HFF-Myc (cell line): ENCODE measurements at regions not wholly inside any gene's neighbourhood (a gene's known extent, or its start where the extent isn't known, plus 50 kb on each side); places are given as distances from the start of the nearest gene placed in this dataset.

ENCODE experiments used
- DNase-seq: peaks from one replicate; pipeline ENCODE4 v3.0.0-alpha.2; 2011; ENCODE audit warnings: low read depth; ENCODE audit errors: extremely low read depth
- H3K4me3 ChIP-seq: replicated peaks from 2 replicates; pipeline ENCODE4 v1.5.1; 2011; ENCODE audit warnings: low read depth, mild to moderate bottlenecking, control low read depth, low read length
- CTCF ChIP-seq: IDR thresholded peaks from 2 replicates; pipeline ENCODE4 v1.5.1; 2012; ENCODE audit warnings: mild to moderate bottlenecking, low read depth, low read length, control low read depth; ENCODE audit errors: missing control alignments

- no peak overlapping the region for H3K4me3 ChIP-seq
- no peak for TF ChIP-seq CTCF
- DNase-seq, result no peak
Measured at GRCh38 chr2:155315768-155316167, 617.3 kb downstream of the KCNJ3 start.

DNA sequence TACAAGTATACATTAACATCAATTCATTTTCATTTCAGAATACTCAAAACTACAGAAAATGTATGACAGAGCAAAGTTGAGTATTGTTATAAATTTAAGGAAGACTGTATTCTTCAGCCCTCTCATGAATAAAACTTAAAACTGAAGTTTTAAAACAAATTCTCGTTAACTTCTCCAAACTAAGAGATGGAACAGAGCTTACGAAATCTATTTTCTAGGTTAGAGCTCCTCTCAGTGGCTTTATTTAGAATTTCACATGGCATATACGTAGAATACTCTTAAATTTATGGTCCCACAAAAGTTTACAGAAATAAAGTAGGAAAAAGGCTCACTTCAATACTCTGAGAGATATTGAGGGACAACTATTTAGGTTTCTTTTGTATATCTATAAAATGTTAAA, 612.1 kb downstream of the KCNJ3 start:
- H3K4me3 ChIP-seq, result no peak overlapping the region
- DNase-seq, result no peak
- TF ChIP-seq CTCF, result no peak

DNA sequence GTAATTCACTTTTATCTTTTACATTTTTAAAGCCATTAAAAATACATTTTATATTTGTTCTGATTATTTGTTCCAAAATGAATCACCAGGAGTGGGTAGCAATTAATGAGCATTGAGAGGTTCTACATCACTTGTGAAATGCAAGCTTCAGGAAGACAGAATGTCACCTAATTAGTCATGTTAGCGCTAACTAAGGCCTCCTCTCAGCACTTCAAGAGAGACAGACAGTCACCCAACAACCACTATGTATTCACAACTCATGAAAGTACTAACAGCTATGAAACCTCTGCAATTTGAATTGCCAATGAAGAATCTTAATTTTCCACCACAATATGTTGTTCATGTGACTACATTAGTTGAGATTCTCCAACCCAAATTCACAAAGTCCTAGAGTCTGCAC, 611.0 kb downstream of the KCNJ3 start:
- no peak for DNase-seq
- TF ChIP-seq CTCF, result no peak
- no peak overlapping the region for H3K4me3 ChIP-seq

GRCh38 chr2:155308367-155309009, 610.0 kb downstream of the KCNJ3 start:
- no peak overlapping the region for H3K4me3 ChIP-seq
- TF ChIP-seq CTCF, result no peak
- DNase-seq, result no peak

- TF ChIP-seq CTCF, result no peak
- DNase-seq, result no peak
- H3K4me3 ChIP-seq, result no peak overlapping the region
Measured at GRCh38 chr2:155301221-155301620, 602.7 kb downstream of the KCNJ3 start.

DNA sequence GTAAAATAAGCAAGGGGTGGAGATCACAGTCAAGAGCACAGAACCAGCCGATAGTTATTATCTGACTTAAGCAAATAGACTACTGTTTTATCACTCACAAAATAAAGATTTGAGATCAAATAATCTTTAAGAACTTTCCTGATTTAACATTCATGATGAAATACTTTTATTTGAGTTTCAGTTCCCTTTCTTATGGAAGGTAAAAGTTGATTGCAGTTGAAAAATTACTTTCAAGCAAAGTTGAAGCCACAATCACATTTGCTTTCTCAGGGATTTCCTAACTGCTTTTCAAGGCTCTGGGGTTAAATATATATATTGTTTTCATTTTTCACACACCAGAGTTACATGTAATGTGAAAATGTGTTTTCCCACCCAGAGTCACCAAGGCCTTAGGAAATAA, 599.5 kb downstream of the KCNJ3 start:
- no peak overlapping the region for H3K4me3 ChIP-seq
- DNase-seq, result no peak
- no peak for TF ChIP-seq CTCF

- TF ChIP-seq CTCF, result no peak
- no peak overlapping the region for H3K4me3 ChIP-seq
- DNase-seq, result no peak
Measured at GRCh38 chr2:155294358-155294757, 595.9 kb downstream of the KCNJ3 start.
